Omental fat pad (tissue), 3 donors: ENCODE measurements at regions not wholly inside any gene's neighbourhood (a gene's known extent, or its start where the extent isn't known, plus 50 kb on each side); places are given as distances from the start of the nearest gene placed in this dataset.
"Not testable (repeated sequence)": the region's sequence is repeated elsewhere in the genome, so short reads cannot be mapped to it uniquely, and the experiment has no call there.

Experiments used
- ATAC-seq: fragments of 150-250 bp; one replicate; pipeline ENCODE4 v1.9.1; 2016; ENCODE audit warnings: mild to moderate bottlenecking, moderate library complexity; ENCODE audit not compliant: low FRiP score
- DNase-seq: peaks from one replicate; pipeline ENCODE4 v3.0.0-alpha.2; 2019; ENCODE audit warnings: low spot score
- TF ChIP-seq, protein P1 (sequence below), 3 donors: fragments of 450-650 bp; IDR thresholded peaks; one replicate each; pipeline ENCODE4 v1.5.1; 2016 to 2017; ENCODE audit warnings: antibody characterized with exemption in 3 of 3, mild to moderate bottlenecking in 3 of 3, moderate library complexity in 2 of 3

DNA sequence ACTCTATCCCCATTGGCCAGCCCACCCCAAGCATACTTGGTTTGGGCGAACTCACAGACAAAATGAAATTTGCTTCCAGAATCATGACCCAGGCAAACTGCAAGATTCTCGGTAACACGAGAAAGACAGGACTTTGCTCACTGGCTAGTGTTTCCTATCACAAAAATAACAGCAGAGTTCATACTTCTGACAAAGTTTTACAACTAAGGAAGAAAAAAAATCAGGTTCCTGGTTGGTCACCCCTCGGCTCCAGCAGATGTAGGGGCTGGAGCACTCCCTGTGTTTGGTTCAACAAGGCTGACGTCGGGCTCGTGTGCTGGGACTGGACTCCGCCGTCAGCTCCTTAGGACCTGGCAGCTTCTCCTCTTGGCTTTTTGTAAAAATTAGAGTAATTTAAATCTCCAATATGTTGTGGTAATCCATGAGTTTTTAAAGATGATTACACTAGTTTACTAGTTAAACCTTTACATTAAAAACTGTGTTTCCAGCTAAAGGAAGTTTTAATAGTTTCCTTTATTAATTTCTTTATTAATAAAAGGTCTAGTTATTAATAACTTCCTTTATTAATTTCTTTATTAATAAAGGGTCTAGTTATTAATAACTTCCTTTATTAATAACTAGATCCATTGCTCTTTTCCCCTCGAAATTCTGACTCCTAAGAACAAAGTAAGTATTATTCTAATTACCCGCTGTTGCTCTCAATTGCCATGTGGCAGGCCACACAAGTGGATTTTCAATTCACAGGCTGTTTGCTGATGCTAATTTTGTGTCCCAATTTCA lies 115.6 kb upstream of the RNF32 start:
- ATAC-seq: no peak
- TF ChIP-seq, protein P1, sequence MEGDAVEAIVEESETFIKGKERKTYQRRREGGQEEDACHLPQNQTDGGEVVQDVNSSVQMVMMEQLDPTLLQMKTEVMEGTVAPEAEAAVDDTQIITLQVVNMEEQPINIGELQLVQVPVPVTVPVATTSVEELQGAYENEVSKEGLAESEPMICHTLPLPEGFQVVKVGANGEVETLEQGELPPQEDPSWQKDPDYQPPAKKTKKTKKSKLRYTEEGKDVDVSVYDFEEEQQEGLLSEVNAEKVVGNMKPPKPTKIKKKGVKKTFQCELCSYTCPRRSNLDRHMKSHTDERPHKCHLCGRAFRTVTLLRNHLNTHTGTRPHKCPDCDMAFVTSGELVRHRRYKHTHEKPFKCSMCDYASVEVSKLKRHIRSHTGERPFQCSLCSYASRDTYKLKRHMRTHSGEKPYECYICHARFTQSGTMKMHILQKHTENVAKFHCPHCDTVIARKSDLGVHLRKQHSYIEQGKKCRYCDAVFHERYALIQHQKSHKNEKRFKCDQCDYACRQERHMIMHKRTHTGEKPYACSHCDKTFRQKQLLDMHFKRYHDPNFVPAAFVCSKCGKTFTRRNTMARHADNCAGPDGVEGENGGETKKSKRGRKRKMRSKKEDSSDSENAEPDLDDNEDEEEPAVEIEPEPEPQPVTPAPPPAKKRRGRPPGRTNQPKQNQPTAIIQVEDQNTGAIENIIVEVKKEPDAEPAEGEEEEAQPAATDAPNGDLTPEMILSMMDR (IDR thresholded peaks at IDR 0.05): no peak
- DNase-seq: no peak

DNA sequence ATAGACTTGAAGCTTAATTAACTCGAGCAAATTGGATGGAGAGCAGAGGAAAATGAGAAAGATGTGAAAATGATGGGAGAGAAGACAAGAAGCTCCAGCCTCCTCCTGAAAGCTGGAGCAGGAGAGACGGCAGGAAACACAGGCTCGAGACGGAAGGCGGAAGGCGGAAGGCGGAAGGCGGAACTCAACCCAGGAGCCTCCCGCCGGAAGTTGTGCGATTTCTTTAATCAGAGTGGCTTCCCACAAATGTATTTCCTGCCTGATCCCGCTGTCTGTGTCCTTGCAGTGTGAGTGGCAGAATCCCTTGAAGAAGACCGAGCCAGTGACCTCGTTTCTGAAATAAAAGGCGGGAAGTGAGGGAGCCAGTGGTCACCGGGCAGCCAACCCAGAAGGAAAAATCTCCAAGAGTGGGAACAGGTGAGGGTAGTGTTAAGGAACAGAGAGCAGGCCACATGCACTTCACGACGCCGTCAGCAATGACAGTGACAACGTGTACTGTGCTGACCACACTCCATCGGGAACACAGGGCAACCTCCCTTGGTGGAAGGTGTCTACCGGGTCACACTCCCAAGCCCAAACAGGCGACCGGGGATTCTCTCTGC lies 117.0 kb upstream of the RNF32 start:
- TF ChIP-seq, protein P1 (IDR thresholded peaks at IDR 0.05): no peak
- ATAC-seq (no peak), DNase-seq (no peak)

DNA sequence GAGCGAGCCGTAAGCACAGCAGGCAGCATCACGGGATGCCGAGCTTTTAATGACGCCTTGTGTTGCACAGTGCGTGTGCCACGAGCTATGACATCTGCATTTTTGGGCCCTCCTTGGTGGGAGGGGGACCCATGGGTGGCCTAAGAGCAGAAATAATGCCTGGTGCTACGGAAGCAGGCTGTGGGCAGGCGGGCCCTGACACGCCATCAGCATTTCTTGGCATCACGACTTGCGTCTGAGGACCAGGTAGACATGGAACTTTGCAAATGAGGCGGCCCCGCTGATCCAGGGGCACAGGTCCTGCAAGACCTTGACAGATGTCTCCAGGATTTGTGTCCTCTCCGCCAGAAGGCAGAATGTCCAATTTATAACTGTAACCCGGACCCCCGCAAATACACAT lies 117.8 kb upstream of the RNF32 start:
- no peak for ATAC-seq
- TF ChIP-seq, protein P1 (IDR thresholded peaks at IDR 0.05): no peak
- DNase-seq: no peak

DNA sequence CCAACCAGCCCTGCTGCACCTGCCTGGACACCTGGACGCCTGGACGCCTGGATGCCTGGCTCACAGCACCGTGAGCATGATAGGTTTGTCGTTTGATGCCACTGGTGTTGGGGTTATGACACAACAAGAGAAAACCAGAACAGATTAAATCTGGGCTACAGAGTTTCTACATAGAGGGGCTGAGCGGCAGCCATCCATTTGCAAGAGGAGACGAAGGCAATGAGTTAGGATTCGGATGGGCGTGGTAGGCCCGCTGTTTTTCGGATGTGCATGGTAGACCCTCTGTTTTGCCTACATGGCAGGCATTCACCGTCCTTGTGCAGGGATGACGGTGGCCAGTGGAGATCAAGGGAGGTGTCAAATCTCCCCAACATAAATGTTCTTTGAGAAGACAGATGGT lies 121.5 kb upstream of the RNF32 start:
- DNase-seq (no peak), ATAC-seq (no peak)
- TF ChIP-seq, protein P1 (IDR thresholded peaks at IDR 0.05): no peak

DNA sequence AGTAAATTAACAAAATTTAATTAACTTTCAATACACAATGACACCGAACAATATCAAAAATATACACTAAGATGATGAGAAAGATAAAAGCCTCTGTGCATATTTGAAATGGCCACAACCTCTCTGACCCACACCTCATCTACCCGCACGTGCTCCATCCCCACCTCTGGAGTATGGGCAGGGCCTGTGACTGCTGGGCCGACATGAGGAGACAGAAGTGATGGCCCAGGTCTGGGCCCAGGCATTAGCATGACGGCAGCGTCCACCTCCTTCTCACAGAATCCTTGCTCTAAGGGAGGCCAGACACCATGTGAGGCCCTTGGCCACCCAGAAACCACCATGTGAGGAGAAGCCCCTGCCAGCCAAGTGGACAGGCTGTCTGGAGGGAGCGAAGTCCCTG lies 122.1 kb upstream of the RNF32 start:
- TF ChIP-seq, protein P1 (IDR thresholded peaks at IDR 0.05): no peak
- no peak for DNase-seq

DNA sequence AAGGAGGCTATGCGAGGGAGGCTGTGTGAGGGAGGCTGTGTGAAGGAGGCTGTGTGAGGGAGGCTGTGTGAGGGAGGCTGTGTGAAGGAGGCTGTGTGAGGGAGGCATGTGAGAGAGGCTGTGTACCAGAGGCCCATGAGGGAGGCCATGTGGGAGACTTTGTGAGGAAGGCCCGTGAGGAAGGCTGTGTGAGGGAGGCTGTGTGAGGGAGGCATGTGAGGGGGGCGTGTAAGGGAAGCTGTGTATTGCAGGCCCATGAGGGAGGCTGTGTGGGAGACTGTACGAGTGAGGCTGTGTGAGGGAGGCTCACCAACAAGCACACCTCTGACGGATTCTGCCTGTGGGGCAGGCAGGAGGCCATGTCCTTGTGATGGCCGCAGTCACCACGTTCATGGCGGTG lies 122.7 kb upstream of the RNF32 start:
- ATAC-seq, DNase-seq: not testable (repeated sequence)

More for the DNA sequence above, 122.1 kb upstream of the RNF32 start:
- ATAC-seq: no peak

DNA sequence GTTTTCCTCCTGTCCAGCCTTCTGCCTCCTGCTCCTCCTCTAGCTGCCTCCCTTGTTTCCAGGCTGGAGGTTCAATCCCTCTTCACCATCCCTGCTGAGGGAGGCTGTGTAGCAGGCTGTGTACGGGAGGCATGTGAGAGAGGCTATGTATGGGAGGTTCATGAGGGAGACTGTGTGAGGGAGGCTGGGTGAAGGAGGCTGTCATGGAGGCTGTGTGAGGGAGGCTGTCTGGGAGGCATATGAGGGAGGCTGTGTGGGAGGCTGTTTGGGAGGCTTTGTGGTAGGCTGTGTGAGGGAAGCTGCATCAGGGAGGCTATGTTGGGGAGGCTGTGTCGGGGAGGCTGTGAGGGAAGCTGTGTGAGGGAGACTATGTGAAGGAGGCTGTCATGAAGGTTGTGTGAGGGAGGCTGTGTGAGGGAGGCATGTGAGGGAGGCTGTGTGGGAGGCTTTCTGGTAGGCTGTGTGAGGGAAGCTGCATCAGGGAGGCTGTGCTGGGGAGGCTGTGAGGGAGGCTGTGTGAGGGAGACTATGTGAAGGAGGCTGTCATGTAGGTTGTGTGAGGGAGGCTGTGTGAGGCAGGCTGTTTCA lies 123.7 kb upstream of the RNF32 start:
- TF ChIP-seq, protein P1 (IDR thresholded peaks at IDR 0.05): no peak
- DNase-seq: no peak
- no peak for ATAC-seq
